Glomerular visceral epithelial cell (primary cell): ENCODE measurements at regions not wholly inside any gene's neighbourhood (a gene's known extent, or its start where the extent isn't known, plus 50 kb on each side); places are given as distances from the start of the nearest gene placed in this dataset.
A peak's percentile ranks its signal among the peaks of the same experiment; 100 is the strongest.
"Not testable (repeated sequence)": the region's sequence is repeated elsewhere in the genome, so short reads cannot be mapped to it uniquely, and the experiment has no call there.

Experiments
- DNase-seq: peaks from one replicate; pipeline ENCODE4 v3.0.0-alpha.2; 2016; ENCODE audit errors: extremely low spot score

DNA sequence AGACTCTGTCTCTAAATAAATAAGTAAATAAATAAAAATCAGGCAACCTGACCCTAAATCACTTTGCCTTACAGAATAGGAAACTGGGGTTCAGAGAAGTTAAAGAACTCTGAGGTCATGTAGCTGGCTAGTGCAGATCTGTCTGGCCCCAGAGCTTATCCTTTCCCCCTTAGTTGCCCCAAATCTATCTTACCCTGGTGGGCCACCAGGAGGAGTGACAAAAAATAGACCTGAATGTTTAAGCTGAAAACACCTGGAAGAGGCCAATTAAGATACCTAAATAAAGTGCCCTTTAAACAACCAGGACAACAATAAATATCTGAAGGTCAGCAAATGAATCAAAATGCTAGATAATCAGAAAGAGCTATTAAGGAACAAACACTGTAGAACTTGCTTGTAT, 59.7 kb downstream of the TEX35 start:
- DNase-seq: no peak

DNA sequence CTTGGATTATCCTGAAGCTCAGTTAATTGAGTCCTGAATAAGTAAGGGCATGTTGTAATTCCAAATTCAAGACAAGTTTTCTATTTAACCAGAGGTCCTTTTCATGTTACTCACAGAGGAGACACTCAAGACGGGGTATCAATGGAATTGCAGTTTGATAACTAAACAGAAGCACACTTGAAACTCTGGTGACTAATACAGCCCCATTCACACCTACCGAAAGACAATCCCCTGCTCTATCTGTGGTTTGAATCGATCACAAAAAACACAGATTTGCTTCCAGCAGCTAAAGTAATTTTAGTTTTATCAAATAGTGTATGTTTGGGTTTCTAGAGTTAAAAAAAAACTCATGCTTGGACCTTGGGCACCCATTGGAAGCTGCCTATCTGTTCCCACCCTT, 60.4 kb downstream of the TEX35 start:
- DNase-seq: no peak

DNA sequence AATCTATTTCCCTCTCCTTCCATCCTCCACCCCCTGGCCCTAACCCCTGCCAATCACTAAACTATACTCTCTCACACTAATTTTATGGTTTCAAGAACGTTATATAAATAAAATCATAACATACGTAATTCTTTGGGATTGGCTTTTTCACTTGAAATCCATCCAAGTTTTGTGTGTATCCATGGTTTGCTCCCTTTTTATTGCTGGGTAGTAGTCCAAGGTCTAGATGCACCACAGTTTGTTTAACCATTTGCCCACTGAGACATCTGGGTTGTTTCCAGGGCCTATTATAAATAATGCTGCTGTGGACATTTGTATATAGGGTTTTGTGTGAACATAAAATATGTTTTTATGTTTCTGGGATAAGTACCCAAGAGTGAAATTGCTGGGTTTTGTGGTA, 61.4 kb downstream of the TEX35 start:
- DNase-seq: no peak

DNA sequence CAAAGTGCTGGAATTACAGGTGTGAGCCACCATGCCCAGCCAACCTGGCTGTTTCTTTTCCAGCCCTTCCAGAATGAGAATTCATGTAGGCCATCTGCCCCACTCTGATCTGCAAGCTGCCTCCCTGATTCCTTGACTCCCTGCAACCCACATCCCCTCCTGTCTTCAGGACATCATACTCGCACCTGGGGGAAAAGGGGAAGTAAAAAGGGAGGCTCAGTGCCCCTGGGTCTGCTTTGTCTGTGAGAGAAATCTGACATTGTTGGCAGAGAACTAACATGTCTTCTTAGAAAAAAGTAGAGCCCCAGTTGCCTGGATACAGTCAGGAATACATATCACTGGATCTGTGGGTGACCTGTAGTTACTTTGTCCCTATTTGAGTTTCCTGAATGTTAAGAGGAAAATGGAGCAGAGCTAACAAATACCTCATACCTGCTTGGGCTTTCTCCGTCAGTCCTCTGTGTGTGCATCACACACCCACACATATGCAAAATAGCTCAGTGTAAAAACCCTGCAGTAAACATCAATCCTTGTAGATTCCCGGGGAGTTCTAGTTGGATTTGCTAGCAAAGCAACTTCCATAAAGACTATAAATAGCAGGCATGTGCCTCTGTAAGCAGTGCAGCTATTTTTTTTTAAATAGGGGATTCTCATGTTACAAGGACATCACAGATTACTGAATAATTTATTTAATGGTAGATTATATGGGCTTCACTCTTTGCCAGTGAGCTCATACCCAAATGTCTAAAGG, 62.9 kb downstream of the TEX35 start:
- DNase-seq: no peak

DNA sequence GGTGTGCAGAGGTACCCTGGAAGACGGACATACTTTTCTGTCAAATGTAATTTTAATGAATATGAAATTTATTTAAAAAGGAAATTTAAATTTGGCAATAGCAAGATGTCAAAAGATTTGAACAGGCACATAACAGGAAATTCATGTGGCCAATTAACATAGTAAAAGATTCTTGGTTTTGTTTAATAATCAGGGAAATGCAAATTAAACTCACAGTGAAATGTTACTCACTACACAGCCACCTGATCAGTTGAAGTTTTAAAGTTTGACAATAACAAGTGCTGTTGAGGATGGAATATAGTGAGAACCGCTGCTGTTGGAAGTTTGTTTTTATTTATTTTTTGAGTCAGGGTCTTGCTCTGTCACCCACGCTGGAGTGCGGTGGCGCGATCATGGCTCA, 63.9 kb downstream of the TEX35 start:
- no peak for DNase-seq

DNA sequence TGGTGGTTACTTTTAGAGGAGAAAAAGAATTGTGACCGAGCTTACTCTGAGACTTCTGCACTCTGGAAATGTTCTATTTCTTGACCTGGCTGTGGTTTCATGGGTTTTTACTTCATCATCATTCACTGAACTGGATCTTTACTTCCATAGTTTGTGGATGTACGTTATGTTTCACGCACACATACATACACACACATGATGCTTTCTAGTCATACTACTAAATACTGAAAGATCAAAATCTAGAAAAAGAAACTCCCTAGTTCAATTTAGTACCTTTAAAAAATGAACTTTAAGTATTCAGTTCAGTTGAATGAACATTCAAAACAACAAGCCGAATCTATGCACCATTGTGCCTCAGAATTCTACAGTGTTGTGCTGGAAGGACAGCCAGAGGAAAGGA, 65.0 kb downstream of the TEX35 start:
- no peak for DNase-seq

DNA sequence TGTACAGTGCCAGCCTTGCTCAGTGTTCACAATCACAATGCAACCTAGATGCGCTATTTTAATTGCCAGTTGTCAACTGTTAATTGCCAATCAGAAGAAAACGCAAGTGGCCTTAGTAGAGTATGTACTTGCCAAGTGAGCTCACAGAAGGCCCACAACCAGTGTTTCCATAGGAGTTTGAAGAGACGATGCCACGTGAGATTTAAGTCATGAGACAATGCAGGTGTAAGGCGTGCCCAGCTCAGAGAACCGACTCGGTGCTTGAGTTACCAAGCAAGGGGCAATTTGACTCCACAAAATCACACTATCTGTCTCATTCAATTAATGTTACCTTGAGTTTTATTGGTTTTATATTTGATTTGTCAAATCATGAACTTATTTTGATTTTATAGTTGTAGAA, 65.6 kb downstream of the TEX35 start:
- DNase-seq: no peak

DNA sequence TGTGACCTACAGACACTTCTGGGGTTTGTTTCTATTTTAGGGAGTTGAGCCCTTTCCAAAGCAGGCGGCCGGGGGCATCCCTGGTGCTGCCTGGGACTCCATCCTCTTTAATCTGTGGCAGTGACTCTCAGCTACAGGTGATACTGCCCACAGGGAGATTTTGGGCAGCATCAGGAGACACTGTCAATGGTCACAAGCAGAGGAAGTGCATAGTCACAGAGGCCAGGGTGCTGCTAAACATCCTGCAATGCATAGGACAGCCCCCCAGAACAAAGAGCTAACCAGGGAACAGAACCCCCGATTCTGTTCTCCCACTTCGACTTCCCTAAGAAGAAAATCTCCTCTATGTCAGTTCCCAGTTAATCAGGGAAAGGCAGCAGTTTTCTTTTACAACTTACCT, 66.2 kb downstream of the TEX35 start:
- DNase-seq: no peak

DNA sequence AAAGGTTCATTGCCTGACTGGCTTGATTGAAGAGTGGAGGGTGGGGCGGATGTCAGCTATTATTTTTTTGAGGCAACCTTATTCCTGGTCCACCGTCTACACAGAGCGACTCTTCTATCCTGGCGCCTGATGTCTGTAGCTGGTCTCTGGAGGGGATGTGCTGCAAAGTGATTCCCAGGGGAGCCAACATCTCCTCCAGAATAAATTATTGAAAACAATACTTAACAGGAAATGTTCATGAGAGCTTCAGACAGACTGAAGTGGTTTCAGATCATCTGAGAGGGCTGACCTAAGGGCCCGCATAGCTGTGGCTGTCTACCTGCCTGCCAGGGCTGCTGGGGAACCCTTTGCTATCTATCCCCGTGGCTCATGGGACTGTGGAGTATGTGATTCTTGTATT, 66.7 kb downstream of the TEX35 start:
- no peak for DNase-seq

DNA sequence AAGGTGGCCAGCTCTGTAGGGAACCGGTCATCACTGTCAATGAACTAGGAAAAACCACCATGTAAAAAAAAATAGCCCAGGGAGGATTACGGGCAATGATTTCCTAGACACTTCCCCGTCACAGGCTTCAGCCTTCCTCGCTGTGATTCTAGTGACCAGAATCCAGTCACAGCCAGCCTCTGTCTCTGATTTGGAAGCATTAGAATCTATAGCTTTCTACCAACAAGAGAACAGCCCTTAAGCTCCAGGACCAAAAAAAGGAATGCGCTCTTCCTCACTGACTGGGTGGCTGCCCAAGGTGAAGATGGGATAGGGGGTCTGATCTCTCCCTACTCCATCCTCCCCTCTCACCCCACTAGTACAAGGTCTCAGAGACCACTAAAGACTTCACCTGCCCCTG, 67.2 kb downstream of the TEX35 start:
- DNase-seq: no peak

DNA sequence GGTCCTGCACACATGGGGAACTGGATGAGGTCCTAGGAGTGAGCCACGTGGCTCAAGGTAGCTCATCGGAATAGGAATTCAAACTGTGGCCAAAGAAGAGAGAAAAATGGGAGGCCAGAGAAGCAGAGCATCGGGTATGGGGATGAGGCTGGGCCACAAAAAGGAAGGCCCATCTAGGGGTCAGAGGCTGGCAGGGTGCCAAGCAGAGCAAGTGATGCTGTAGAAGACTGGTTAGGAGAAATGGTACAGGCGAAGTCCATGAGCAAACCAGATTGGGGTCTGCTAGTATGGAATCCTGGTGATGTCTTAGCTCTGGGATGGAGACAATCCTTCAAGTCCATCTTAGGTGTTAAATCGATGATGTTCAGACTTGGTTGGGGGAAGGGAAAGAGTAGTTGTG, 68.0 kb downstream of the TEX35 start:
- no peak for DNase-seq

DNA sequence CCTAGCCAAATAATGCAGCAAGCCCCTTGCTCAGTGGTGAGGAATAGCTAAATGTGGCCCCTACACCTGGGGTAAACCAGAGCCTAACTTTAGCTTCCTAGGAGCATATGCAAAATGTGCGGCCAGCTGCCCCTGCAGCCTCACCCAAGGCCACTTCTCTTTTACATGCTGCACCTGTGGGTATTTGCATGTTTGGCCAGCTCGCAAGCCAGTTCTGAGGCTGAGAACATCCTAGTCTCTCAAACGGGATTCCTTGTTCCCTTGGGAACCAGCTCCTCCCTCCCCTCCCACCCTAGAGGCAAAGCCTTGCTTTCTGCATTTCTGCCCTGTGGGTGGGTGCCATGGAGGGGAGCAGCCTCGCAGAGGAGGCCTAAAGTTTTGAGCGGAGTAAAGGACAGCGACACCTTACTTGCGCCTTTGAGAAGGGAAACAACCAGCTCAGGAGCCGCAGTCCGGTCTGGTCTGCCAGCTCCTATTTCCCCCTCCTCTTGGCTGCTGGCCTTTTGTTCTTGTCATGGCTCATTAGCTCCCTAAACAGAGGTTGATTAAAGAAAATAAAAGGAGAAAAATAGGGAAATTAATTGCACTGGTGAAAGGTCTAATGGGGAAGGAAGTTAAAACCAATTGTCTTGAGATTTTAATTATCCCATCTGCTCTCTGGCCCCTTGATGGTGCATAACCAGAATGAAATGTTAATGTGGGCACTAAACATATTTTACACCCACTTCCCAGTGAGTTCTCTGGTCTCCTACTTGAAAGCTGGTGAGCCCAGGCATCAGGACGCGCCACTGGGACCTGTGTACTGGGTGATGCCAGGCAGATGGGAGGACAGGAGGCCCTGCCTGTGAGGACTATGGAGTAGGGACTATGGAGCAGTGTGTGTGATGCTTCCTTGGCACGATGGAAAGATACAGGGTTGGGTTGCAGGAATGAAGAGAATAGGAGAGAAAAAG, 68.7 kb downstream of the TEX35 start:
- DNase-seq: no peak

DNA sequence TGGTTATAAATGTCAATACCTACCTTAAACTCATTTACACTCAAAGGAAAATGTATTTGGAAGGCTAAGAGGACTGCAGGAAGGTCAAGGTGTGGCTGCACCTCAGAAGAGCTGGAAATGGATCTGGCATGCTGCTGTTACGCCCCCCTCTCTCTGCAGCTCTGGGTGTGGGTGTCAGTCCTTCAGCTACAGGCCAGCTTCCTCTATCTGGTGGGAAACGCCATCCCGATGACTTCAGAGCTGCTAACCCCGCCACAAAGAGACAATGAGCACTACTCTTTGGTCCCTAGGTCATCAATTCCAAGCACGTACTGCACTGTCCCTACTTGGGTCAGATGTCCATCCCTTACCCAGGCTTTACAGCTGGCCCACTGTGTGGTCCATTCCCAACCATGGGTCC, 74.2 kb downstream of the TEX35 start:
- no peak for DNase-seq

DNA sequence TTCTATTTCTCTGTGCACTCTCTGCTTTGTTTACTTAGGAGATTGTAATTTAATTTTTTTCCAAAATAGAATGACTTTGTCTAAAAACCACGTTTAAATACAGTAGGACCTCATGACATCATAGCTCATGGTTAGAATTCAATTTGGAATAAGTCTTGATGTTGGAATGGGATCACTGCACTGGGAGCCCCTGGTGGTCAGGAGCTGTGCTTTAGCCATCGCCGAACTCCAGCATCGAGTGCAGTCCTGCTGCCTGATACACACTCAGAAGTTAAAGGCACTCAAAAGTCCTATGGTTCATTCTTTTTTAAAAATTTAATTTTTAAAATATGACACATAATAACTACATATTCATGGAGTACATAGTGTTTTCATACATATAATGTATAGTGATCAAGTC, 75.1 kb downstream of the TEX35 start:
- no peak for DNase-seq

DNA sequence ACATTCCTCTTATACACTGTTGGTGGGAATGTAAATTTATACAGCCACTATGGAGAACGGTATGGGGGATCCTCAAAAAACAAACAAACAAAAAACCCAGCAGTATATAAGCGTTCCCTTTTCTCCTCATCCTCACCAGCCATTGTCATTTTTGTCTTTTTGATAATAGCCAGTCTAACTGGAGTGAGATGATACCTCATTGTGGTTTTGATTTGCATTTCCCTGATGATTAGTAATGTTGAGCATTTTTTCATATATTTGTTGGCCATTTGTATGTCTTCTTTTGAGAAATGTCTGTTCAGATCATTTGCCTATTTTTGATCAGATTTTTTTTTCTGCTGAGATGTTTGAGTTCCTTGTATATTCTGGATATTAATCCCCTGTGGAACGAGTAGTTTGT, 76.1 kb downstream of the TEX35 start:
- DNase-seq: not testable (repeated sequence)

DNA sequence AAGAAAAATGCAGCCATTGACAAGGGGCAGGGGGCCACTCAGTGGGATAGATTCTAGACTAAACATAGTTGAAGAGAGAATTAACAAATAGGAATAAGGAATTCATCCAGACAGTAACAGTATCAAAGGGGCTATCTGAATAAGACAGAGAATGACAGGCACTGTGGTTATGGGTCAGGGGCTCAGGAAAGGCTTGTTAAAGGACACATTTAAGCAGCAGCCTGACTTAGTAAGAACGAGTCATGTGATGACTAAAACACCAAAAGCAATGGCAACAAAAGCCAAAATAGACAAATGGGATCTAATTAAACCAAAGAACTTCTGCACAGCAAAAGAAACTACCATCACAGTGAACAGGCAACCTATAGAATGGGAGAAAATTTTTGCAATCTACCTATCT, 78.9 kb downstream of the TEX35 start:
- DNase-seq: not testable (repeated sequence)

DNA sequence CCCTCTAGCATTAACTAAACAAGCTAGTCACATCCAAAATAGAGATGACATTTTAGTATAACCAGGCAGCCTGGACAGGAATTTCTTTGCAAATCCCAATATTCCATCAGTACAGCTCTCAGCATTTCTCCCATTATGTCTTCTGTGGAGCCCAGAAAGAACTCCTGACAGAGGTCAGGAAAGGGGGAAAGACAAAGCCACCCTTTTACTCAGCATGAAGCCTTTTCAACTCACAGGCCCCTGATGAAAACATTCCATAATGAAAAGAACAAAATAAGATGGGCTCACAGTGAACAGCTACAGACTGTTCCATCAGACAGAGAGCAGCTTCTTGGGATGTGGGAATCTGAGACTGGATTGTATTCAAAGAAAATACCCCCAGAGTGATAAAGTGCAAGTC, 80.6 kb downstream of the TEX35 start:
- no peak for DNase-seq

DNA sequence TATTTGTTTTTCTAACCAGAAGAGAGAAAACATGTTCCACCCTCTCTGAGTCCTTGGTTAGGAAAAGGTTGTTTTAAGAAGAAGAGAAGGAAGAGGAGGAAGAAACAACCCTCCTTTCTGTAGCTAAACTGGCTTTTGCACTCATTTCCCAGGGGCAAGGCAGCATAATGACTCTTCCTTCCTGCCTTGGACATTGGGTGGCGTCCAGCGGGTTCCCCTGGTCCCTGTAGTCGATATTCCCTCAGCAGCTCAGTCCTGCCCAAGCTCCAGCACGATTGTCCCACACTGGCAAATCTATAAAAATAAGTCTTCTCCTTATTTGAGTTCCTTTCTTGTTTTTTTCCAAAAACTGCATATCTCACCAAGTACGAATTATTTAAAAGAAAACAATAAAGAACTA, 81.2 kb downstream of the TEX35 start:
- no peak for DNase-seq

DNA sequence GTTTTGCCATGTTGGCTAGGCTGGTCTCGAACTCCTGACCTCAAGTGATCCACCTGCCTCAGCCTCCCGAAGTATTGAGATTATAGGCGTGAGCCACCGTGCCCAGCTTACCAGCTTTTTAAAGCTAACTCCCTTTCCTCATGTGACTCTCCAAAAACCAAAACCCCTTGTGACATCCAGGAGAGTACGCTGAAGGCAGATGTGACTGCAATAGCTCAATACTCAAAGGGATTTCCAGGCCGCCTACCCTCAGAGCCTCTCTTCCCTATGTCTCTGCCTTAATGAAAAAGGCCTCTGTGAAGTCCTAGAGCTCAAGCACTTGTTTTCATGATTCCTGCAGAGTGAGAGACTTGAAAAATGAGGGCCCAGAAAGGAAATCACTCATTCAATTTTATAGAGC, 82.6 kb downstream of the TEX35 start:
- DNase-seq: no peak

DNA sequence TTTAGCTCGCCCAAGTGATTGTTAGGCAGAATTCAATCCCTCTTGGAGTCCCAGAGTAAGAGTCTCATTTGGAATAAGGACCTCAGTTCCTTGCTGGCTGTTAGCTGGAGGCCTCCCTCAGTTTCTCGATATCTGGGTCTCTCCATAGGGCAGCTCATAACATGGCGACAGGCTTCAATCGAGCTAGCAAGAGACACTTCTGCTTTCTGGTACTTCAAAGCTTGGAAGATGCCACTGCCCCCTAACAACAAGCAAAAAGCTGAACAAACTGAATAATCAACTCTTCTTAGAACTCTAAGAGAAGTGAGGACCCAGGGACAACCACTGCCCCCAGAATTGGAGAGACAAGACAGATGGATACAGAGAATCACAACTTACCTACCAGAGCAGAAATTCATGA, 86.2 kb downstream of the TEX35 start:
- DNase-seq: no peak

DNA sequence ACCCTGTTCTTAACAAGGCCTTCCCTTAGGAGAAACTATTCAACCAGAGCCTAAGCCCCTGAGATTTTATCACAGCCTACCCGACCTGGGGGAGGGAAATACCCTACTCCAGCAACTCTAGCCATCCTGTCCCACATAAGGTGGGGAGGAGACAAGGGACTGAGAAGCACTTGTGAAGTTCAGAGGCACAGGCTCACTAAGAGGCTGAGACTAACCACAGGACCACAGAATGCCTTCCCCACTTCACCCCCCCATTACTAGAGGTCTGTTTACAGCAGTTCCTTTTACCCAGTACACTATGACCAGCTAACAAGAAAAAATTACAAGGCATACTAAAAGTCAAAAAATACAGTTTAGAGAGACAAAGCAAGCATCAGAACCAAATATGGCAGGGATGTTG, 86.8 kb downstream of the TEX35 start:
- DNase-seq: peak; percentile 21

DNA sequence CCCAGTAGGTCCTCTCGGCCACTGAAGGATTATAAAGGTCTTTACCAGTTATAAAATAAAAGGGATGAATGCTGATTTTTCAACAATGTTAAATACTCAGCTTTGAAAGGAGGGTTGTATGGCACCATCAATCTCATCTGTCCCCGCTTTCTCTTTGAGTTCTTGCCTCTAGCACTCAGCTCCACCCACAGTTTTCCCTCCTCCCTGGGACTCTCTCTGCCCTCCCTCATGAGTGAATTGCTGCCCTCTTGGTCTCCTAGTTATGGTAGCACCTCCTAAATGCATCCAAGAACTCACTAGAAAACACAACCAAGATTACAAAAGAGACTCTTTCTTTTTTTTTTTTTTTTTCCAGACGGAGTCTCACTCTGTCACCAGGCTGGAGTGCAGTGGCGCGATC, 91.0 kb downstream of the TEX35 start:
- DNase-seq: no peak

DNA sequence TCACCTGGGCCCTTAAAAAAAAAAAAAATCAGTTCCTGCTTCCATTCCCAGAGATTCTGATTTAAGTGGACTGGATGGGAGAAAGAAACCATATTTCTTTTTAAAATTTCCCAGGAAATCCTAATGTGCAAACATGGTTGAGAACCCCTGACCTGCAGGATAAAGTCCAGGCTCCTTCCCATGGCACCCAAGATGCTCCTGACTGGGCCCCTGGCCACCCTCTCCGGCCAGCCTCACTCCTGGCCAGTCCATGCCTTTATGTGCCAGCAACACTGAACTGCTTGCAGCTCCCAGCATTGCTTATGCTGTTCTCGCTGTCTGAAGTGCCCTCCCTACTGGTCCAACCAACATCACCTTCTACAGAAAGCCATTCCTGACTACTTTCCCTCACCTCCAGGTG, 93.9 kb downstream of the TEX35 start:
- DNase-seq: no peak
